ENCODE measurements at regions not wholly inside any gene's neighbourhood (a gene's known extent, or its start where the extent isn't known, plus 50 kb on each side); places are given as distances from the start of the nearest gene placed in this dataset.

GRCh38 chrX:102859550-102859871, 77.6 kb upstream of the RAB40AL start:
- Histone ChIP-seq H3K4me3 (no peak overlapping the region), H3K36me3 (no peaks in the 10 kb centered on the region), H3K27ac (no peak overlapping the region), H3K27me3 (no peaks in the 10 kb centered on the region), H3K4me1 (ENCODE audit: insufficient read depth) (no peaks in the 10 kb centered on the region), H3K9me3 (no peaks in the 10 kb centered on the region)
- WGBS, 3 donors, result 83 to 90% (median 86%) methylated on average over 1 of the region's 1 CpG
- no peak for DNase-seq
- no peak for TF ChIP-seq EP300 (IDR thresholded peaks at IDR 0.05)
- TF ChIP-seq CTCF (IDR thresholded peaks at IDR 0.05), result no peak
- TF ChIP-seq POLR2A (IDR thresholded peaks at IDR 0.05), result no peak
- intact Hi-C loops (cut with DNase I), result no loop called here

GRCh38 chrX:102860235-102860634, 76.8 kb upstream of the RAB40AL start:
- intact Hi-C loops (cut with DNase I), result no loop called here

GRCh38 chrX:102863735-102864134, 73.3 kb upstream of the RAB40AL start:
- Histone ChIP-seq H3K9me3 (no peaks in the 10 kb centered on the region), H3K27me3 (no peaks in the 10 kb centered on the region), H3K36me3 (no peaks in the 10 kb centered on the region), H3K27ac (no peak overlapping the region), H3K4me1 (ENCODE audit: insufficient read depth) (no peaks in the 10 kb centered on the region), H3K4me3 (no peak overlapping the region)
- WGBS, 3 donors, result 2 to 7% (median 6%) methylated on average over 4 of the region's 4 CpGs
- DNase-seq, result peak; percentile 54 to 89 (median 85)
- peak; percentile 42 to 62 (median 45) for TF ChIP-seq CTCF (IDR thresholded peaks at IDR 0.05)
- no peak for TF ChIP-seq POLR2A (IDR thresholded peaks at IDR 0.05)
- no peak for TF ChIP-seq EP300 (IDR thresholded peaks at IDR 0.05)
- intact Hi-C loops (cut with DNase I), result no loop called here

More at GRCh38 chrX:102860235-102860634, 76.8 kb upstream of the RAB40AL start:
- no peaks in the 10 kb centered on the region for H3K36me3 ChIP-seq
- H3K4me3 ChIP-seq, result no peak overlapping the region
- no peaks in the 10 kb centered on the region for H3K4me1 ChIP-seq (ENCODE audit: insufficient read depth)
- no peak for DNase-seq
- H3K9me3 ChIP-seq, result no peaks in the 10 kb centered on the region
- H3K27ac ChIP-seq, result no peak overlapping the region
- TF ChIP-seq POLR2A (IDR thresholded peaks at IDR 0.05), result no peak
- TF ChIP-seq EP300 (IDR thresholded peaks at IDR 0.05), result no peak
- TF ChIP-seq CTCF (IDR thresholded peaks at IDR 0.05), result no peak
- no peaks in the 10 kb centered on the region for H3K27me3 ChIP-seq
- 84 to 93% (median 88%) methylated on average over 1 of the region's 1 CpG for WGBS, 3 donors

- no peaks in the 10 kb centered on the region for H3K4me1 ChIP-seq (ENCODE audit: insufficient read depth)
- no peak overlapping the region for H3K4me3 ChIP-seq
- H3K27me3 ChIP-seq, result no peaks in the 10 kb centered on the region
- no peak overlapping the region for H3K27ac ChIP-seq
- intact Hi-C loops (cut with DNase I), result no loop called here
- 56 to 71% (median 65%) methylated on average over 2 of the region's 2 CpGs for WGBS, 3 donors
- no peaks in the 10 kb centered on the region for H3K36me3 ChIP-seq
- DNase-seq, result no peak
- TF ChIP-seq POLR2A (IDR thresholded peaks at IDR 0.05) (no peak), EP300 (IDR thresholded peaks at IDR 0.05) (no peak), CTCF (IDR thresholded peaks at IDR 0.05) (no peak)
- no peaks in the 10 kb centered on the region for H3K9me3 ChIP-seq
Measured at GRCh38 chrX:102866981-102867656, 70.0 kb upstream of the RAB40AL start.

All from ovary (tissue), 7 donors.